T-cell (primary cell): ENCODE measurements at regions not wholly inside any gene's neighbourhood (a gene's known extent, or its start where the extent isn't known, plus 50 kb on each side); places are given as distances from the start of the nearest gene placed in this dataset.

ENCODE experiments used
- ATAC-seq, 4 experiments: fragments of 200-7000 bp in 3 of 4; fragments of 150-1000 bp in 1 of 4; cut with Tn5 transposase; replicated peaks in 1 of 4; 1 replicate in 3 of 4; 2 replicates in 1 of 4; pipeline ENCODE4 v1.10.0; 2021; ENCODE audit warnings: moderate library complexity in 3 of 4, mild to moderate bottlenecking in 2 of 4, moderate number of reproducible peaks in 1 of 4
- CTCF ChIA-PET, 2 donors: fragments of 300-600 bp; sonication (Branson Sonifier 250); formaldehyde crosslinking; loops; one replicate each; lab custom pipeline; 2022; ENCODE audit warnings: antibody characterized with exemption in 2 of 2; lab: Charles Lee
- POLR2A ChIA-PET, 2 donors: fragments of 300-600 bp; sonication (Branson Sonifier 250); formaldehyde crosslinking; loops; one replicate each; lab custom pipeline; 2022; ENCODE audit warnings: antibody characterized with exemption in 2 of 2; lab: Charles Lee
- DNase-seq, 35 experiments: peaks; one replicate each; pipeline versions ENCODE4 v3.0.0 to v3.0.0-alpha.2; 2013 to 2023
- H3K27ac ChIP-seq: one replicate; pipeline ENCODE4 v1.5.1; 2013; ENCODE audit warnings: low read length
- H3K27me3 ChIP-seq, 2 experiments: replicated peaks in 1 of 2; 1 replicate in 1 of 2; 2 replicates in 1 of 2; pipeline versions ENCODE4 v1.6.1 to v1.7.0; 2013; ENCODE audit warnings: low read length in 1 of 2, mixed read lengths in 1 of 2; ENCODE audit not compliant: control insufficient read depth in 2 of 2, insufficient read depth in 2 of 2; ENCODE audit errors: extremely low read depth in 1 of 2
- H3K36me3 ChIP-seq, 2 donors: 1 replicate in 1 of 2; 2 replicates in 1 of 2; pipeline versions ENCODE4 v1.6.1 to v1.7.0; 2013; ENCODE audit warnings: low read length in 1 of 2; ENCODE audit not compliant: control insufficient read depth in 2 of 2, insufficient read depth in 1 of 2; ENCODE audit errors: extremely low read depth in 1 of 2
- H3K4me1 ChIP-seq, 2 experiments: 1 replicate in 1 of 2; 2 replicates in 1 of 2; pipeline versions ENCODE4 v1.6.1 to v1.7.0; 2013; ENCODE audit warnings: low read length in 2 of 2, mixed read lengths in 1 of 2; ENCODE audit not compliant: insufficient read depth in 2 of 2, control insufficient read depth in 1 of 2; ENCODE audit errors: extremely low read depth in 1 of 2
- H3K4me3 ChIP-seq, 2 donors: 1 replicate in 1 of 2; 2 replicates in 1 of 2; pipeline versions ENCODE4 v1.5.1 to v1.7.0; 2013; ENCODE audit warnings: mild to moderate bottlenecking in 2 of 2, low read length in 1 of 2, moderate library complexity in 1 of 2; ENCODE audit not compliant: control insufficient read depth in 1 of 2; ENCODE audit errors: extremely low read depth in 1 of 2
- H3K9me3 ChIP-seq: 2 replicates; pipeline ENCODE4 v1.7.0; 2013
- H3K27ac Mint-ChIP-seq, 2 donors: one replicate each; pipeline ENCODE4 v1.8.0; 2020 to 2021; ENCODE audit warnings: mild to moderate bottlenecking in 2 of 2, mixed read lengths in 2 of 2
- H3K27me3 Mint-ChIP-seq, 2 donors: one replicate each; pipeline ENCODE4 v1.8.0; 2021 to 2022; ENCODE audit warnings: mixed read lengths in 2 of 2
- H3K36me3 Mint-ChIP-seq: one replicate; pipeline ENCODE4 v1.8.0; 2021; ENCODE audit warnings: mixed read lengths
- H3K4me1 Mint-ChIP-seq, 3 donors: one replicate each; pipeline ENCODE4 v1.8.0; 2020 to 2022; ENCODE audit warnings: mixed read lengths in 3 of 3, mild to moderate bottlenecking in 1 of 3
- H3K4me3 Mint-ChIP-seq, 3 donors: one replicate each; pipeline ENCODE4 v1.8.0; 2020 to 2022; ENCODE audit warnings: mild to moderate bottlenecking in 3 of 3, mixed read lengths in 3 of 3, moderate library complexity in 3 of 3
- H3K9me3 Mint-ChIP-seq, 3 donors: one replicate each; pipeline ENCODE4 v1.8.0; 2020 to 2022; ENCODE audit warnings: mixed read lengths in 3 of 3
- WGBS: methylation state at CpG from one replicate; pipeline ENCODE4 v1.1.5; 2013; ENCODE audit warnings: missing lambda C conversion rate; ENCODE audit not compliant: insufficient coverage; 5-methylcytosine and 5-hydroxymethylcytosine counted together

- H3K36me3 ChIP-seq = no peaks in the 10 kb centered on the region
- H3K4me1 ChIP-seq = no peaks in the 10 kb centered on the region
- peaks cover 3 to 8% (median 3%) of the 10 kb centered on the region in 3 donors for H3K9me3 Mint-ChIP-seq
- H3K36me3 Mint-ChIP-seq = no peaks in the 10 kb centered on the region
- no peak overlapping the region for H3K27ac Mint-ChIP-seq
- H3K4me1 Mint-ChIP-seq = no peaks in the 10 kb centered on the region
- no peak overlapping the region for H3K4me3 ChIP-seq
- H3K27me3 Mint-ChIP-seq = no peaks in the 10 kb centered on the region
- no peaks in the 10 kb centered on the region for H3K9me3 ChIP-seq
- ATAC-seq (no peak), DNase-seq (no peak)
- no peak overlapping the region for H3K4me3 Mint-ChIP-seq
- CTCF ChIA-PET = no interaction called here
- no peak overlapping the region for H3K27ac ChIP-seq
- H3K27me3 ChIP-seq = no peaks in the 10 kb centered on the region
- POLR2A ChIA-PET = no interaction called here
Measured at GRCh38 chr7:19565602-19566001, 143.2 kb downstream of the POLR1F start.

GRCh38 chr7:19561121-19561805, 147.6 kb downstream of the POLR1F start:
- WGBS = 44% methylated on average over 2 of the region's 3 CpGs
- Mint-ChIP-seq H3K36me3 (no peaks in the 10 kb centered on the region), H3K27me3 (no peaks in the 10 kb centered on the region), H3K9me3 (peaks cover 0 to 3% (median 0%) of the 10 kb centered on the region in 3 donors), H3K27ac (no peak overlapping the region), H3K4me1 (no peaks in the 10 kb centered on the region), H3K4me3 (no peak overlapping the region)
- POLR2A ChIA-PET = no interaction called here
- H3K27me3 ChIP-seq = no peaks in the 10 kb centered on the region
- H3K27ac ChIP-seq = no peak overlapping the region
- DNase-seq (no peak), ATAC-seq (no peak)
- H3K4me1 ChIP-seq = no peaks in the 10 kb centered on the region
- H3K9me3 ChIP-seq = no peaks in the 10 kb centered on the region
- CTCF ChIA-PET = interaction anchor here in 1 of 2 donors (0.5 kb wide), 1 partner anchor 1303 kb away, joined by 6 read pairs; no protein-coding TSS in a partner anchor
- H3K36me3 ChIP-seq = no peaks in the 10 kb centered on the region
- H3K4me3 ChIP-seq = no peak overlapping the region

- no peaks in the 10 kb centered on the region for H3K9me3 ChIP-seq
- no peaks in the 10 kb centered on the region for H3K4me1 Mint-ChIP-seq
- no peak overlapping the region for H3K27ac ChIP-seq
- H3K4me1 ChIP-seq = no peaks in the 10 kb centered on the region
- H3K9me3 Mint-ChIP-seq = peaks cover 0 to 3% (median 0%) of the 10 kb centered on the region in 3 donors
- no peak for DNase-seq
- no peaks in the 10 kb centered on the region for H3K27me3 ChIP-seq
- no peak overlapping the region for H3K4me3 ChIP-seq
- ChIA-PET CTCF (no interaction called here), POLR2A (no interaction called here)
- no peak for ATAC-seq
- H3K36me3 Mint-ChIP-seq = no peaks in the 10 kb centered on the region
- WGBS = 90% methylated on average over 2 of the region's 8 CpGs
- no peak overlapping the region for H3K4me3 Mint-ChIP-seq
- H3K36me3 ChIP-seq = no peaks in the 10 kb centered on the region
- no peak overlapping the region for H3K27ac Mint-ChIP-seq
- H3K27me3 Mint-ChIP-seq = no peaks in the 10 kb centered on the region
Measured at GRCh38 chr7:19560111-19560883, 148.5 kb downstream of the POLR1F start.

GRCh38 chr7:19558527-19558926, 150.3 kb downstream of the POLR1F start:
- no peaks in the 10 kb centered on the region for H3K27me3 Mint-ChIP-seq
- H3K27ac Mint-ChIP-seq = no peak overlapping the region
- no peaks in the 10 kb centered on the region for H3K36me3 Mint-ChIP-seq
- peaks cover 0 to 7% (median 3%) of the 10 kb centered on the region in 3 donors for H3K9me3 Mint-ChIP-seq
- Histone ChIP-seq H3K27me3 (no peaks in the 10 kb centered on the region), H3K36me3 (no peaks in the 10 kb centered on the region), H3K4me1 (no peaks in the 10 kb centered on the region), H3K4me3 (no peak overlapping the region), H3K27ac (no peak overlapping the region), H3K9me3 (no peaks in the 10 kb centered on the region)
- ChIA-PET POLR2A (no interaction called here), CTCF (no interaction called here)
- no peaks in the 10 kb centered on the region for H3K4me1 Mint-ChIP-seq
- ATAC-seq (no peak), DNase-seq (no peak)
- no peak overlapping the region for H3K4me3 Mint-ChIP-seq
- WGBS = no CpG with 5 or more reads among the region's 1 CpG

GRCh38 chr7:19557726-19558465, 150.9 kb downstream of the POLR1F start:
- no peaks in the 10 kb centered on the region for H3K4me1 ChIP-seq
- no peaks in the 10 kb centered on the region for H3K9me3 ChIP-seq
- H3K9me3 Mint-ChIP-seq = peaks cover 0 to 7% (median 3%) of the 10 kb centered on the region in 3 donors
- H3K36me3 ChIP-seq = no peaks in the 10 kb centered on the region
- ChIA-PET CTCF (no interaction called here), POLR2A (no interaction called here)
- no peaks in the 10 kb centered on the region for H3K36me3 Mint-ChIP-seq
- H3K27ac Mint-ChIP-seq = no peak overlapping the region
- H3K27me3 Mint-ChIP-seq = no peaks in the 10 kb centered on the region
- no peak overlapping the region for H3K4me3 Mint-ChIP-seq
- no peaks in the 10 kb centered on the region for H3K4me1 Mint-ChIP-seq
- H3K27me3 ChIP-seq = no peaks in the 10 kb centered on the region
- WGBS = 90% methylated on average over 2 of the region's 3 CpGs
- H3K27ac ChIP-seq = no peak overlapping the region
- DNase-seq (no peak), ATAC-seq (no peak)
- no peak overlapping the region for H3K4me3 ChIP-seq

GRCh38 chr7:19554581-19554980, 154.3 kb downstream of the POLR1F start:
- H3K4me1 Mint-ChIP-seq = no peaks in the 10 kb centered on the region
- Histone ChIP-seq H3K27me3 (no peaks in the 10 kb centered on the region), H3K36me3 (no peaks in the 10 kb centered on the region), H3K4me1 (no peaks in the 10 kb centered on the region), H3K9me3 (no peaks in the 10 kb centered on the region), H3K27ac (no peak overlapping the region), H3K4me3 (no peak overlapping the region)
- no peaks in the 10 kb centered on the region for H3K27me3 Mint-ChIP-seq
- ChIA-PET CTCF (no interaction called here), POLR2A (no interaction called here)
- H3K27ac Mint-ChIP-seq = no peak overlapping the region
- DNase-seq (no peak), ATAC-seq (no peak)
- H3K4me3 Mint-ChIP-seq = no peak overlapping the region
- no peaks in the 10 kb centered on the region for H3K36me3 Mint-ChIP-seq
- peaks cover 4 to 7% (median 4%) of the 10 kb centered on the region in 3 donors for H3K9me3 Mint-ChIP-seq
